ENCODE measurements at regions not wholly inside any gene's neighbourhood (a gene's known extent, or its start where the extent isn't known, plus 50 kb on each side); places are given as distances from the start of the nearest gene placed in this dataset.

- DNase-seq (ENCODE audit: low read depth, low spot score), result no peak
Measured at GRCh38 chr18:78527984-78528383, 451.6 kb upstream of the SALL3 start.

- DNase-seq (ENCODE audit: low read depth, low spot score), result no peak
Measured at GRCh38 chr18:78528411-78529258, 451.0 kb upstream of the SALL3 start.

- no peak for DNase-seq (ENCODE audit: low read depth, low spot score)
Measured at GRCh38 chr18:78531637-78532036, 448.0 kb upstream of the SALL3 start.

- no peak for DNase-seq (ENCODE audit: low read depth, low spot score)
Measured at GRCh38 chr18:78538669-78539440, 440.8 kb upstream of the SALL3 start.

- DNase-seq (ENCODE audit: low read depth, low spot score), result no peak
Measured at GRCh38 chr18:78540636-78541529, 438.7 kb upstream of the SALL3 start.

- no peak for DNase-seq (ENCODE audit: low read depth, low spot score)
Measured at GRCh38 chr18:78542204-78542603, 437.4 kb upstream of the SALL3 start.

- DNase-seq (ENCODE audit: low read depth, low spot score), result no peak
Measured at GRCh38 chr18:78543201-78543725, 436.4 kb upstream of the SALL3 start.

DNA sequence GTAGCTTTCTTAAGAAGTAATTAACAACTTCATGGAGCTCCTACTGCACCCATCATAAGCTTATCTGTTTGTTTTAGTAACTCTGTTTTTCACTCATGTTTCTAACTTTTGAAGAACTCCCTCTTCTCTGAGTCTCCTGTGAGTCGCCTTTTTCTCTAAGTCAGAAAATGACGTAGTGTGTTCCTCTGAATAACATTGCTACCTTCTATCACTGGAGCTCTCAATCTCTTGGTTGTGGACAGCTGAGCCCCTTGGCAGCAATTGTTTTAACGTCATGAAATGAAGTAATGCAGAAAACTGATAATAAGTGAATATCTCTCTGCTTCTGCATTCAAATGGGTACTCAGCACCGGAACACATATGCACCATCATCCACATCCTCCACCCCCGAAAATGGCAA lies 433.3 kb upstream of the SALL3 start:
- no peak for DNase-seq (ENCODE audit: low read depth, low spot score)

DNA sequence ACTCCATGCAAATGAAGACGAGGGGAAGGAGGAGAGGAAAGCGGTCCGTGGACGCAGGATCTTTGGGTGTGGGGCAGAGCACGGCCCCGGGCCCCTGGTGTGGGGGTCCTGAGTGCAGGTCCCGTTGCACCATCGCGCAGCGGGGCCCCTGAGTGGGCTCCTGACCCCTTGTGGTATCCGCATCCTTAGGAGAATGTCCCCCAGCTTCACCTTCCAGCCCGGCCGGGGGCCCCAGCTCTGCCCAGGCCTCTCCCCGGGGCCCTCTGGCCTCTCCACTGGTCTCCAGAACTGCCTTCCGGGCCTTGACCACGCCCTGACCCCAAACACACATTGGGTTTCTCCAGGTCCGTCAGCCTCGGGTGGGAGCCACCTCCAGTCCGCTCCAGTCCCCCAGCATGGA lies 431.8 kb upstream of the SALL3 start:
- no peak for DNase-seq (ENCODE audit: low read depth, low spot score)

DNA sequence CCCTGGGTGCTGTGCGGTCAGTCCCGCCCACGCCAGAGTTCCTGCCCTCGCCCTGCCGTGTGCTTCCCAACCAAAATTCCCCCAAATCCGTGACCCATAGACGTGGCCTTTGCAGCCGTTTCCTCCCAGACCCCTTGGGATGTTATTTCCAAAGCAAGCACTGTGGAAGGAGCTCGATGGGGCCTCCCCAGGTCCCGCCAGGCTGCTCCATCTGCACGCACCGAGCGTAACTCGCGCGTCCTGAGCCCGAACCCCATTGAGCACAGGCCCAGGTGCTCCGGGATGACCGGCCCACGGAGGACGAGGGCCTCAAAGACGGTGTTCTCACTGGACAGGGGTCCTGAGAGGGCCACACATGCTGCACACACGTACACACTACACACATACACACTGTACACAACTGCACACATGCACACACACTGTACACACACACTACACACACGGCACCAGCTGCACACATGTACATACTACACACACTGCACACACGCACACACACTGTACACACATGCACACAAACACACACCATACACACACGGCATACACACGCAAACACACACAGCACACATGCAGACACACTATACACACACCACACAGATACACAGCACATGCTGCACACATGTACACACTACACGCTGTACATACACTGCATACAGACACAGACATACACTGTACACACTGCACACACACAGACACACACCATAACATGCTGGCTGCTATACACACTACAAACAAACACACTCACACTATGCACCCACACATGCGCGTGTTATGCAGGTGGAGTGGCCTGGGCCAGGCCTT lies 431.2 kb upstream of the SALL3 start:
- no peak for DNase-seq (ENCODE audit: low read depth, low spot score)

DNA sequence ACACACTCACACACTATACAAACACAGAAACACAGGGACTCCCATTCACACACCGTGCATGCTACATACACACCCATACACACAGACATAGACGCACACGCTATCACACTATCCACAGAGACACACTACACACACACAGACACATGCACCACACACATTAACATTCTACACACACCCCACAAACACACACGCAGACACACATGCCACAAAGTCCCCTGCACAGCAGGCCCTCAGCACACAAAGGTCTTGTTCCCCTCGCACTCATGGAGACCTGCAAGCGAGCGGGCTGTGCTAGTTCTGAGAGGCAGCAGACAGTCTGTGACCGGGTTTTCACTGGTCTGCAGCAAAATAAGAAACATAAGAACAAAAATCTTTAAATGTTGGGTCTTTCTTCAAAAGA lies 429.6 kb upstream of the SALL3 start:
- no peak for DNase-seq (ENCODE audit: low read depth, low spot score)

DNA sequence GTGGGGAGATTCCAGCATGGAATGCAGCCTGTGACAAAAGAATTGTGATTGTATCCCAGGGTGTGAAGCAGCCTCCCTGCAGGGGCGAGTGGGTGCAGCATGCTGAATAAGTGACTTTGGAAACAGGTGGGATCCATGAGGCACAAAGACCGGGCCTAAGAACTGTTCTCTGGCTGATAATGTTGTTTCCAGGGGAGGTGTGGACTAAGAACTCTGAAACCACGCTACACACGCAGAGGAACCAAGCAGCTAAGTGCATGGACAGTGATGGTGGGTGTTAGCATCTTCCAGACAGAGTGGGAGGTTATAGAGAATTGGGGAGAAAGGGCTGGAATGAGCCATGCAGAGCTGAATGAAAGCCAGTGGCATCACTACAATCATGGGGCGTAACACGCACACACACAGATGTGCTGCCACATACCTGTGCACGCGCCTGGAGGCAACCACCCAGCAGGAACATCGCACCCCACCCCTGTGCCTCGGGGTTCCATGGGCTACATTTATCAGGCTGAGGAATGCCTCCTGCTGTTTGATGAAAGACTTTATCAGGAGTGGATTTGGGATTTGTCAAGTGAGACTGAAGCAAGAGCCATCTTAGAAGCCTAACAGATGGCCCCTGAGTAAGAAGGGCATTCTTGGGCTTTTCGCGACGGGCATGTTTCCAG lies 424.5 kb upstream of the SALL3 start:
- DNase-seq (ENCODE audit: low read depth, low spot score), result no peak

DNA sequence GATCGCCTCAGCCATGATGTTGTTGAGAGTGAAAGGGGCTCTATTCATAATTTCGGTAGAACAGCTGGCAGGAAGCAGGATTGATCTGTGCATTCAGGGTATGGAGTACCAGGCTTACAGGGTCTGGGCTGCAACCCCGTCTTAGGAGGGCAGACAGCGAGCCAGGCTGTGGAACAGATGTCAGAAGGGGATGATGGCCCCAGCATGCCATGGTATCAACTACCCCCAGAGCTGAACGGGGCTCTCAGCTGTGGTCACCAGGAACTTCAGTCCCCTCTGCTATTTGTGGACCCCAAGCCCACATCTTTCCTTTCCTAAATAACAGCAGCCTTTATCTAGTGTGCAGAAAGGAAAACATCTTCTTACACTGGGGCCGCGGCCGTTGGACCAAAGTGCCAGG lies 422.2 kb upstream of the SALL3 start:
- no peak for DNase-seq (ENCODE audit: low read depth, low spot score)

DNA sequence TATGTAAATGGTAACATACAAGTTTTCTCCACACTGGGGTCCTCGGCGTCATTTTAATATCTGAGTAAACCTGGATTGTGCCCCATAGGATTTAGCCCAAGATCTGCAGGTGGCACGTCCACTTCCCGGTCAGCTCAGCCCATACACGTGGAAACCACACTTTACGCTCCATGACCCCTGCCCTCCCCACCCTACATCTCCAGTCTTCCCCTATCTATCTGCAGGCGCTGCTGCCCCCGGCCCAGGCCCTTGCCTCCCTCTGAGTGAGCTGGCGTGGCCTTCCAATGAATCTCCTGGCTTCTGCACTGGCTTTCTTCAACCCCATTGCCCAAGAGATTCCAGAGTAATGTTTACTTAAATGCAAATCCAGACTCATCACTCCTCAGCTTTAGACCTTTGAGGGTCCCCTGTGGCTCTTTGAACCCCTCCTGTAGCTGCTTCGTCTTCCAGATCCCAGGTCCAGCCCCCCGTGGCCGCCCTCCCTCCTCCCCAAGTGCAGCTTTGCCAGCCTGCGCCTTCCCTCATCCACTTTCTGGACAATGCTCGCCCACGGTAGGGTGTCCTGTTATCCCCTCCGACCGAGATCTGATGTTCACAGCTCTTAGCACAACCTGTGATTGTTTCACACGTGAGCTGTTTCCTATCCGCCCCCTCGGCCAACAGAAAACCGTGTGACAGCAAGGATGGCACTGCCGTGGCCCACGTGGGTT lies 421.4 kb upstream of the SALL3 start:
- no peak for DNase-seq (ENCODE audit: low read depth, low spot score)

DNA sequence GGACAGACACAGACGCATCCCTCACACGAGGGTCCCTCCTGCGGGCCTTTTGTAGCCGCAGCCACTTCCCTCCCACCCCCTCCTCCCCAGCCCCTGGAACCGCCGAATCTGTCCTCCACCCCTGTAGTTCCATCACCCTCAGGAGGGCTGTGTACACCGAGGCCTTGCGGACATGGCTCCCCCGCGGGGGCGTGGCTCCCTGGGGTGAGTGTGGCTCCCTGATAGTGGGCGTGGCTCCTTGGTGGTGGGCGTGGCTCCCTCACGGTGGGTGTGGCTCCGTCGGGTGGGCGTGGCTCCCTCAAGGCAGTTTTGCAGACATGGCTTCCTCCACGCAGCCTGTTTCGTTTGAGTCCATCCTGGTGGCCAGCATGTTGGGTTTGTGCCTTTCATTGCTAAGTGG lies 420.7 kb upstream of the SALL3 start:
- DNase-seq (ENCODE audit: low read depth, low spot score), result no peak

DNA sequence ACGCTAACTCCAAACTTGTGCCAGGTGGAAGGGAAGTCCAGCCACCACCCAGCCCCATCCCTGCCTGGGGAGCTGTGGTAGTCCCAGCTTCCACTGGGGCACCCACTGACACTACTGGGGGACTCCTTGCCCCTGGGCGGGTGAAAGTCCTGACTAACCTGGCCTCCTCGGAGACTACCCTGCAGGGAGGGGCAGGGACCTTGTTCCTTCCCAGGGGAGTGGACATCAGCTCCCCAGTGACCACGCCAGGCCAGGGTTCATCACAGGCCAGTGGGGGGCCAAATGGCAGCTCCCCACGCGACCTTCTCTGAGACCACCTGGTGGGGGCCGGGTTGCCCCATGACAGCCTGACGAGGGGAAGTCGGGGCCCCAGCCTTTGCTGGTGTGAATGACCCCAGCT lies 420.0 kb upstream of the SALL3 start:
- DNase-seq (ENCODE audit: low read depth, low spot score), result no peak

- no peak for DNase-seq (ENCODE audit: low read depth, low spot score)
Measured at GRCh38 chr18:78561757-78562510, 417.7 kb upstream of the SALL3 start.

DNA sequence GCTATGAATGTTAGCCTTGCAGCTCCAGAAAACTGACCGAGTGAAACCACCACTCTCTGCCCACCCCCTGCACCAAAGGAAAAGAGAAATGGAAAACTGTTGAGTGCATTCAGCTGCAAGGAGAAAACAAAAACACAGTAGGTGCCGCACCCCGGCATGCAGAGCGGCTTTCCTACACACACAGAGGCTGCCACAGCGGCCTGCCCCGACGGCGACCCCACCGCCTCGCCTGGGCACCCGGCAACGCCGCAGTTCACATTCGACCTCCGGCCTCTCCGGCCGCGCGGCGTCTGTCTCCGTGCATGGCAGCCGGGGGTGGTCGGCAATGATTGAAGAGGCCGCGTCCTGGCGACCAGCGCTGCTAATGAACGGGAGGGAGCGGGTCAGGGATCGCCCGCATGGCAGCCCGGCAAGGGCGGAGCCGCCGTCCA lies 417.1 kb upstream of the SALL3 start:
- no peak for DNase-seq (ENCODE audit: low read depth, low spot score)

GRCh38 chr18:78563110-78563509 lies 416.5 kb upstream of the SALL3 start:
- DNase-seq (ENCODE audit: low read depth, low spot score), result no peak

Data from iPS DF 19.7 (cell line).